ENCODE measurements at regions not wholly inside any gene's neighbourhood (a gene's known extent, or its start where the extent isn't known, plus 50 kb on each side); places are given as distances from the start of the nearest gene placed in this dataset.

GRCh38 chr4:36734334-36734733 is 452.9 kb downstream of the DTHD1 start:
- Histone ChIP-seq H3K4me1 (replicated peaks in 1 of 2; ENCODE audit: control insufficient read depth in 2 of 2, insufficient read depth in 2 of 2, low read length in 2 of 2) (no peaks in the 10 kb centered on the region), H3K79me2 (ENCODE audit: control insufficient read depth, insufficient read depth, low read length) (no peaks in the 10 kb centered on the region), H3K27me3 (ENCODE audit: control insufficient read depth in 2 of 2, insufficient read depth in 2 of 2, low read length in 2 of 2) (no peaks in the 10 kb centered on the region), H3K9ac (ENCODE audit: insufficient read depth in 1 of 2, low read depth in 2 of 2, low read length in 2 of 2) (no peak overlapping the region), H3K4me2 (ENCODE audit: insufficient read depth, low read length) (no peak overlapping the region), H4K20me1 (replicated peaks; ENCODE audit: control insufficient read depth, insufficient read depth, low read length) (no peaks in the 10 kb centered on the region), H3K4me3 (no peak overlapping the region), H3K9me1 (ENCODE audit: control insufficient read depth, insufficient read depth, low read length) (no peaks in the 10 kb centered on the region), H3K27ac (ENCODE audit: extremely low read depth, low read depth, low read length) (no peak overlapping the region), H3K36me3 (ENCODE audit: control insufficient read depth, insufficient read depth, low read length) (no peaks in the 10 kb centered on the region), H2AFZ (ENCODE audit: low read depth, low read length) (no peak overlapping the region), H3K9me3 (replicated peaks; ENCODE audit: control insufficient read depth, insufficient read depth, low read depth, low read length) (no peaks in the 10 kb centered on the region)
- 14% methylated on average over 1 of the region's 1 CpG for WGBS (ENCODE audit: insufficient coverage, low coverage, missing lambda C conversion rate)
- no peak for TF ChIP-seq KLF16 (IDR thresholded peaks at IDR 0.05)
- TF ChIP-seq C11orf30 (IDR thresholded peaks at IDR 0.05; ENCODE audit: low read depth) = no peak
- no peak for TF ChIP-seq NELFE (IDR thresholded peaks at IDR 0.05; ENCODE audit: insufficient read depth, insufficient read length)
- TF ChIP-seq TEAD2 (tag; IDR thresholded peaks at IDR 0.05) = no peak
- TF ChIP-seq GABPB2 (CRISPR knock-in tag; conservative IDR thresholded peaks at IDR 0.05) = no peak
- no peak for TF ChIP-seq TCFL5 (CRISPR knock-in tag; conservative IDR thresholded peaks at IDR 0.05)
- no peak for TF ChIP-seq KAT8 (IDR thresholded peaks at IDR 0.05; ENCODE audit: low read depth)
- no peak for TF ChIP-seq SRSF7 (optimal IDR thresholded peaks at IDR 0.05; ENCODE audit: low read depth, low read length)
- TF ChIP-seq NONO (IDR thresholded peaks at IDR 0.05; ENCODE audit: low read depth in 2 of 2, low read length in 1 of 2) = no peak
- TF ChIP-seq ZFP1 (CRISPR knock-in tag; IDR thresholded peaks at IDR 0.05) = no peak
- no peak for TF ChIP-seq ZNF23 (CRISPR knock-in tag; IDR thresholded peaks at IDR 0.05)
- no peak for TF ChIP-seq ZBTB8A (IDR thresholded peaks at IDR 0.05; ENCODE audit: partially characterized antibody)
- TF ChIP-seq RNF2 (IDR thresholded peaks at IDR 0.05) = no peak
- POLR2A ChIA-PET = no interaction called here
- FAIRE-seq (no peak), DNase-seq (ENCODE audit: extremely low read depth in 1 of 4, low spot score in 3 of 4) (no peak), ATAC-seq (no peak)
- BruUV-seq (replicated peaks) = no TSS peak
- CTCF ChIA-PET (ENCODE audit: low intra/inter-chr PET ratio) = no interaction called here
- intact Hi-C loops (cut with micrococcal nuclease) (no loop called here), in situ Hi-C loops (cut with MboI) (no loop called here)
